Astrocyte (in vitro differentiated cells and primary cell): ENCODE measurements at regions not wholly inside any gene's neighbourhood (a gene's known extent, or its start where the extent isn't known, plus 50 kb on each side); places are given as distances from the start of the nearest gene placed in this dataset.

Experiments used
- DNase-seq: peaks from one replicate; pipeline ENCODE4 v3.0.0-alpha.2; 2010; ENCODE audit warnings: low read depth
- FAIRE-seq: peaks from 2 replicates; lab custom pipeline; 2011; peaks lifted over from hg19 to GRCh38; lab: Jason Lieb, UNC
- H2AFZ ChIP-seq: 2 replicates; pipeline ENCODE4 v1.6.0; 2012; ENCODE audit warnings: low read depth, low read length, inconsistent platforms
- H3K27ac ChIP-seq: 2 replicates; pipeline ENCODE4 v1.5.1; 2011; ENCODE audit warnings: low read depth, low read length, inconsistent platforms
- H3K27me3 ChIP-seq: 2 replicates; pipeline ENCODE4 v1.6.0; 2011; ENCODE audit warnings: low read length, inconsistent platforms; ENCODE audit not compliant: insufficient read depth
- H3K36me3 ChIP-seq: 2 replicates; pipeline ENCODE4 v1.5.1; 2011; ENCODE audit warnings: low read length, inconsistent platforms; ENCODE audit not compliant: insufficient read depth
- H3K4me1 ChIP-seq: 2 replicates; pipeline ENCODE4 v1.5.1; 2011; ENCODE audit warnings: low read length, inconsistent platforms; ENCODE audit not compliant: insufficient read depth
- H3K4me2 ChIP-seq: 2 replicates; pipeline ENCODE4 v1.6.0; 2012; ENCODE audit warnings: low read length, inconsistent platforms
- H3K4me3 ChIP-seq: 2 replicates; pipeline ENCODE4 v1.5.1; 2011; ENCODE audit warnings: low read depth, mild to moderate bottlenecking, low read length, inconsistent platforms; ENCODE audit not compliant: insufficient read depth
- H3K79me2 ChIP-seq: 2 replicates; pipeline ENCODE4 v1.6.0; 2012; ENCODE audit warnings: mild to moderate bottlenecking, low read length, inconsistent platforms; ENCODE audit not compliant: insufficient read depth
- H3K9ac ChIP-seq: 2 replicates; pipeline ENCODE4 v1.6.0; 2012; ENCODE audit warnings: mild to moderate bottlenecking, low read length, inconsistent platforms
- H3K9me3 ChIP-seq: 2 replicates; pipeline ENCODE4 v1.5.1; 2012; ENCODE audit warnings: low read depth, mild to moderate bottlenecking, low read length, inconsistent platforms; ENCODE audit not compliant: insufficient read depth
- H4K20me1 ChIP-seq: 2 replicates; pipeline ENCODE4 v1.6.0; 2012; ENCODE audit warnings: low read length, inconsistent platforms; ENCODE audit not compliant: insufficient read depth
- H3K27ac Mint-ChIP-seq: one replicate; pipeline ENCODE4 v1.8.0; 2021; ENCODE audit warnings: mild to moderate bottlenecking, mixed read lengths; ENCODE audit not compliant: unreplicated experiment
- H3K27me3 Mint-ChIP-seq: one replicate; pipeline ENCODE4 v1.8.0; 2021; ENCODE audit warnings: low read depth, mixed read lengths; ENCODE audit not compliant: unreplicated experiment
- H3K36me3 Mint-ChIP-seq: one replicate; pipeline ENCODE4 v1.8.0; 2021; ENCODE audit warnings: low read depth, mixed read lengths; ENCODE audit not compliant: unreplicated experiment
- H3K4me1 Mint-ChIP-seq: one replicate; pipeline ENCODE4 v1.8.0; 2021; ENCODE audit warnings: low read depth, mixed read lengths; ENCODE audit not compliant: unreplicated experiment
- H3K4me3 Mint-ChIP-seq: one replicate; pipeline ENCODE4 v1.8.0; 2021; ENCODE audit warnings: mild to moderate bottlenecking, moderate library complexity, mixed read lengths; ENCODE audit not compliant: unreplicated experiment
- H3K9me3 Mint-ChIP-seq: one replicate; pipeline ENCODE4 v1.8.0; 2021; ENCODE audit warnings: mild to moderate bottlenecking, mixed read lengths; ENCODE audit not compliant: unreplicated experiment
- EZH2 ChIP-seq: IDR thresholded peaks from 2 replicates; pipeline ENCODE4 v1.6.1; 2012; ENCODE audit warnings: mild to moderate bottlenecking, low read length, inconsistent platforms; ENCODE audit not compliant: insufficient read depth
- TF ChIP-seq, protein P1 (sequence below): IDR thresholded peaks from 2 replicates; pipeline ENCODE4 v1.5.1; 2011; ENCODE audit warnings: low read depth, mild to moderate bottlenecking, inconsistent platforms, low read length, moderate library complexity; ENCODE audit not compliant: insufficient read depth

DNA sequence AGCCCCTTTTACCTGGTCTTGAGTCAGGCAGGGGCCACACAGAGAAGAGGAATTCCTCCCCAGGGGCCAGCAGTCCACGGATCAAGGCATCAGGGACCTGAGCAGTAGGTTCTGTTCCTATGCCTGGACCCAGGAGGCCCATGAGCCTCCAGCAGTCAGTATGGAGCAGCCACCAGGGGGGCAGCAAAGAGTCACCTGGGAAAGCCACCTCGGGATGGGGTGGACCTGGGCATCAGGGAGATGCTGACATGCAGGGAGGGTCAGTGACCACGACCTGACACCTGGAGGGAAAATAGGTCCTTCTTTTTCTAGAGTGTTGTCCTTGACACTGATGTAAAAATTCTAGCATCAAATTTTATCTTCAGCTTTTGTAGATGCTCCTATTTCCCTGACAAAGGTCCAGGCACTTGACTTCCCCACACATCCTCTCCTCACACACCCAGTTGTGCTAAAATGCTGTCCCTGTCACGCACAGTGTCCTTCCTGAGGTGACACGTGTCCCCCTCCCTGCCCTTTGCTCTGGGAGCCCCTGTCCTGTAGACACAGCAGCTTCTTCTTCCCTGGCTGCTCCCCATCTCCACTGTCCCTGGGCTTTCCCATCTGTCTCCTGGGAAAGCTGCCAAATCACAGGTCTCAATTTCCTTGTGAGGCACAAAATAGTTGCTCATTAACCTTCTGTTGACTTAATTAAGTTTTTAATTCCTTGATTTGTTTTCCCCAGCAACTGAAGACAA lies 70.0 kb upstream of the IGLL5 start:
- no peak overlapping the region for H2AFZ ChIP-seq
- peaks cover 69% of the 10 kb centered on the region for H3K27me3 Mint-ChIP-seq
- peaks cover 4% of the 10 kb centered on the region for H3K9me3 Mint-ChIP-seq
- H3K36me3 Mint-ChIP-seq = no peaks in the 10 kb centered on the region
- H3K36me3 ChIP-seq = no peaks in the 10 kb centered on the region
- no peaks in the 10 kb centered on the region for H3K27me3 ChIP-seq
- no peaks in the 10 kb centered on the region for H4K20me1 ChIP-seq
- H3K4me3 ChIP-seq = no peak overlapping the region
- TF ChIP-seq, protein P1, sequence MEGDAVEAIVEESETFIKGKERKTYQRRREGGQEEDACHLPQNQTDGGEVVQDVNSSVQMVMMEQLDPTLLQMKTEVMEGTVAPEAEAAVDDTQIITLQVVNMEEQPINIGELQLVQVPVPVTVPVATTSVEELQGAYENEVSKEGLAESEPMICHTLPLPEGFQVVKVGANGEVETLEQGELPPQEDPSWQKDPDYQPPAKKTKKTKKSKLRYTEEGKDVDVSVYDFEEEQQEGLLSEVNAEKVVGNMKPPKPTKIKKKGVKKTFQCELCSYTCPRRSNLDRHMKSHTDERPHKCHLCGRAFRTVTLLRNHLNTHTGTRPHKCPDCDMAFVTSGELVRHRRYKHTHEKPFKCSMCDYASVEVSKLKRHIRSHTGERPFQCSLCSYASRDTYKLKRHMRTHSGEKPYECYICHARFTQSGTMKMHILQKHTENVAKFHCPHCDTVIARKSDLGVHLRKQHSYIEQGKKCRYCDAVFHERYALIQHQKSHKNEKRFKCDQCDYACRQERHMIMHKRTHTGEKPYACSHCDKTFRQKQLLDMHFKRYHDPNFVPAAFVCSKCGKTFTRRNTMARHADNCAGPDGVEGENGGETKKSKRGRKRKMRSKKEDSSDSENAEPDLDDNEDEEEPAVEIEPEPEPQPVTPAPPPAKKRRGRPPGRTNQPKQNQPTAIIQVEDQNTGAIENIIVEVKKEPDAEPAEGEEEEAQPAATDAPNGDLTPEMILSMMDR = no peak
- no peak for TF ChIP-seq EZH2
- H3K4me1 ChIP-seq = no peaks in the 10 kb centered on the region
- no peak overlapping the region for H3K9ac ChIP-seq
- H3K9me3 ChIP-seq = no peaks in the 10 kb centered on the region
- H3K27ac ChIP-seq = no peak overlapping the region
- no peak overlapping the region for H3K4me3 Mint-ChIP-seq
- FAIRE-seq (no peak), DNase-seq (no peak)
- H3K27ac Mint-ChIP-seq = no peak overlapping the region
- no peaks in the 10 kb centered on the region for H3K4me1 Mint-ChIP-seq
- H3K4me2 ChIP-seq = no peak overlapping the region
- H3K79me2 ChIP-seq = no peaks in the 10 kb centered on the region

- DNase-seq (no peak), FAIRE-seq (no peak)
- no peaks in the 10 kb centered on the region for H4K20me1 ChIP-seq
- H3K4me2 ChIP-seq = no peak overlapping the region
- H3K36me3 ChIP-seq = no peaks in the 10 kb centered on the region
- H3K4me1 ChIP-seq = no peaks in the 10 kb centered on the region
- no peak overlapping the region for H2AFZ ChIP-seq
- no peaks in the 10 kb centered on the region for H3K9me3 ChIP-seq
- H3K27me3 ChIP-seq = no peaks in the 10 kb centered on the region
- Mint-ChIP-seq H3K27ac (no peak overlapping the region), H3K27me3 (peaks cover 67% of the 10 kb centered on the region), H3K36me3 (no peaks in the 10 kb centered on the region), H3K9me3 (peaks cover 4% of the 10 kb centered on the region), H3K4me3 (no peak overlapping the region), H3K4me1 (no peaks in the 10 kb centered on the region)
- no peak overlapping the region for H3K27ac ChIP-seq
- no peak overlapping the region for H3K4me3 ChIP-seq
- H3K9ac ChIP-seq = no peak overlapping the region
- H3K79me2 ChIP-seq = no peaks in the 10 kb centered on the region
- TF ChIP-seq, protein P1 = no peak
- TF ChIP-seq EZH2 = no peak
These were observed 69.4 kb upstream of the IGLL5 start for GRCh38 chr22:22818202-22818538.
